AG09319 (cell line): ENCODE measurements at regions not wholly inside any gene's neighbourhood (a gene's known extent, or its start where the extent isn't known, plus 50 kb on each side); places are given as distances from the start of the nearest gene placed in this dataset.

ENCODE experiments used
- DNase-seq: peaks from one replicate; pipeline ENCODE4 v3.0.0-alpha.2; 2010; ENCODE audit warnings: low read depth; ENCODE audit errors: extremely low read depth
- CTCF ChIP-seq: IDR thresholded peaks from 2 replicates; pipeline ENCODE4 v1.5.1; 2011; ENCODE audit warnings: low read depth, mild to moderate bottlenecking, inconsistent platforms, low read length, moderate library complexity

- TF ChIP-seq CTCF = no peak
- DNase-seq = no peak
Measured at GRCh38 chr3:13195374-13195773, 122.1 kb upstream of the IQSEC1 start.

GRCh38 chr3:13194285-13195209 lies 121.3 kb upstream of the IQSEC1 start:
- DNase-seq = no peak
- no peak for TF ChIP-seq CTCF

- no peak for DNase-seq
- TF ChIP-seq CTCF = no peak
Measured at GRCh38 chr3:13193320-13194284, 120.4 kb upstream of the IQSEC1 start.

- DNase-seq = no peak
- TF ChIP-seq CTCF = peak; percentile 17
Measured at GRCh38 chr3:13192471-13193213, 119.4 kb upstream of the IQSEC1 start.

- DNase-seq = no peak
- TF ChIP-seq CTCF = no peak
Measured at GRCh38 chr3:13191016-13191415, 117.8 kb upstream of the IQSEC1 start.

- DNase-seq = no peak
- no peak for TF ChIP-seq CTCF
Measured at GRCh38 chr3:13190378-13190765, 117.1 kb upstream of the IQSEC1 start.
